H1 (cell line): ENCODE measurements at regions not wholly inside any gene's neighbourhood (a gene's known extent, or its start where the extent isn't known, plus 50 kb on each side); places are given as distances from the start of the nearest gene placed in this dataset.

Experiments
- CHD1 ChIP-seq: IDR thresholded peaks from 2 replicates; pipeline ENCODE4 v1.6.1; 2012; ENCODE audit warnings: low read depth, low read length, improper control_type of control experiment
- FOSL1 ChIP-seq: IDR thresholded peaks from 2 replicates; pipeline ENCODE4 v1.6.1; 2011; ENCODE audit warnings: mild to moderate bottlenecking, low read depth, low read length, moderate library complexity; ENCODE audit not compliant: insufficient read depth
- RNF2 ChIP-seq: fragments of 200-900, 300-1000 bp; sonication (generic); IDR thresholded peaks from 2 replicates; pipeline ENCODE4 v1.7.1; 2016; ENCODE audit warnings: borderline replicate concordance, low read depth, mild to moderate bottlenecking, antibody characterized with exemption, low read length; ENCODE audit not compliant: poor library complexity, severe bottlenecking; ENCODE audit errors: missing control alignments
- TAF1 ChIP-seq: IDR thresholded peaks from 2 replicates; pipeline ENCODE4 v1.6.1; 2011; ENCODE audit warnings: mild to moderate bottlenecking, low read depth, low read length

GRCh38 chr12:45112306-45112705 lies 61.4 kb upstream of the DBX2 start (continued):
- TF ChIP-seq RNF2 (no peak), CHD1 (no peak), FOSL1 (no peak), TAF1 (no peak)
